ENCODE measurements at regions not wholly inside any gene's neighbourhood (a gene's known extent, or its start where the extent isn't known, plus 50 kb on each side); places are given as distances from the start of the nearest gene placed in this dataset.
"Not testable (repeated sequence)": the region's sequence is repeated elsewhere in the genome, so short reads cannot be mapped to it uniquely, and the experiment has no call there.

GRCh38 chr1:219560856-219561255 is 52.0 kb downstream of the ZC3H11B start:
- Histone ChIP-seq H3K4me1 (ENCODE audit: control insufficient read depth, insufficient read depth, low read length) (peaks cover 22% of the 10 kb centered on the region), H3K9ac (ENCODE audit: low read length) (peak overlapping the region; percentile 48), H3K36me3 (ENCODE audit: control insufficient read depth, insufficient read depth, low read length, severe bottlenecking) (no peaks in the 10 kb centered on the region), H3K9me3 (ENCODE audit: control insufficient read depth, low read length) (no peaks in the 10 kb centered on the region), H3K4me3 (ENCODE audit: low read length) (no peak overlapping the region), H3K27me3 (replicated peaks; ENCODE audit: control insufficient read depth, insufficient read depth, low read length) (no peaks in the 10 kb centered on the region)
- DNase-seq (ENCODE audit: low read depth) = no peak

- H3K4me1 ChIP-seq (ENCODE audit: control insufficient read depth, insufficient read depth, low read length) = peaks cover 27% of the 10 kb centered on the region
- H3K36me3 ChIP-seq (ENCODE audit: control insufficient read depth, insufficient read depth, low read length, severe bottlenecking) = no peaks in the 10 kb centered on the region
- no peak for DNase-seq (ENCODE audit: low read depth)
- no peak overlapping the region for H3K9ac ChIP-seq (ENCODE audit: low read length)
- H3K27me3 ChIP-seq (replicated peaks; ENCODE audit: control insufficient read depth, insufficient read depth, low read length) = no peaks in the 10 kb centered on the region
- H3K4me3 ChIP-seq (ENCODE audit: low read length) = no peak overlapping the region
- no peaks in the 10 kb centered on the region for H3K9me3 ChIP-seq (ENCODE audit: control insufficient read depth, low read length)
These were observed 53.0 kb downstream of the ZC3H11B start for GRCh38 chr1:219559899-219560298.

DNA sequence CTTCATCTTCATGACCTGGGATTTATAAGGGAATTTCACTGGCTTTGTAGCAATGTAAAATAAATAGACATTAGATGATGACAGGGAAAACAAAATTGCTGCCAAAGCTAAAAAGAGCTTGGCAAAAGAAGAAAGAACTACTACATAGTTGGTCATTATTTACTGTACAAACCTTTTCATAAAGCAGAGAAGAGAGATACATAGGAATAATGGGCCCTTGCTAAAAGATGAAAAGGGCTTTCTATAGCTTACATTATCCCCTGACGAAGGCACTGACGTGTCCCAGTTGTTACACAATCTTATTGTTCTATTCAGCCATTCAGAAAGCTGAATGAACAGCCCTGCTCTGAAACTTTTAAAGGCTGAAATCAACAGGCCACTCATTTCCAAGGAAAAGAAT is 57.1 kb downstream of the ZC3H11B start:
- H3K36me3 ChIP-seq (ENCODE audit: control insufficient read depth, insufficient read depth, low read length, severe bottlenecking) = no peaks in the 10 kb centered on the region
- H3K27me3 ChIP-seq (replicated peaks; ENCODE audit: control insufficient read depth, insufficient read depth, low read length) = no peaks in the 10 kb centered on the region
- H3K9me3 ChIP-seq (ENCODE audit: control insufficient read depth, low read length) = no peaks in the 10 kb centered on the region
- H3K4me3 ChIP-seq (ENCODE audit: low read length) = peak overlapping the region; percentile 31
- peaks cover 46% of the 10 kb centered on the region for H3K4me1 ChIP-seq (ENCODE audit: control insufficient read depth, insufficient read depth, low read length)
- DNase-seq (ENCODE audit: low read depth) = peak; percentile 73
- peak overlapping the region; percentile 54 for H3K9ac ChIP-seq (ENCODE audit: low read length)

GRCh38 chr1:219555031-219555692 is 57.7 kb downstream of the ZC3H11B start:
- H3K36me3 ChIP-seq (ENCODE audit: control insufficient read depth, insufficient read depth, low read length, severe bottlenecking) = no peaks in the 10 kb centered on the region
- H3K9ac ChIP-seq (ENCODE audit: low read length) = peak overlapping the region; percentile 54
- H3K27me3 ChIP-seq (replicated peaks; ENCODE audit: control insufficient read depth, insufficient read depth, low read length) = no peaks in the 10 kb centered on the region
- peak; percentile 80 for DNase-seq (ENCODE audit: low read depth)
- H3K4me3 ChIP-seq (ENCODE audit: low read length) = peak overlapping the region; percentile 31
- H3K4me1 ChIP-seq (ENCODE audit: control insufficient read depth, insufficient read depth, low read length) = peaks cover 46% of the 10 kb centered on the region
- no peaks in the 10 kb centered on the region for H3K9me3 ChIP-seq (ENCODE audit: control insufficient read depth, low read length)

DNA sequence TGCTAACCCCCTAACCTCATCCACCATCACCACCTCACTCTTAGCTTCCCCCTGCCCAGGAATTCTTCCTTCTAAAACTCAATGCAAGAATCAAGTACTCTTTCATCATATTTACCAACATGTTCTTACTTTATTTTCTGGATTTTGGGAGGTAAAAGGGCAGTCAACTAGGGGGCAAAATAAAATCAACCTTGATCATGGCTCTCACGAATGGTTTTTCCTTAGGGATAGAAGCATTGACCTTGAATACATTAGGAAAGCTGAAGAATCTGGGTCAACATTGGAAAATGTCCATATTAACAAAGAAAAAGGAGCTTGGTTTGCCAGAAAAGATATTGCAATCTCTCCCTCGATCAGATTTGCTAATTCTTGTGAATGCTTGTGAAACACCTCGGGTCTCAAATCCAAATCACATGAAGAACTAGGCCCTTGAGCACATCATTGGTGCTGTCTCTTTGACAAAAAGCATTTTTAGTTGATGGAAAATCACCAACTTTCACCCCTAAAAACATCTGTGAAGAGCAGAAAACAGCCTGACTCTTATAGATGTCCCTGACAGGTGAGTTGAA is 58.9 kb downstream of the ZC3H11B start:
- DNase-seq (ENCODE audit: low read depth) = peak; percentile 40
- no peaks in the 10 kb centered on the region for H3K9me3 ChIP-seq (ENCODE audit: control insufficient read depth, low read length)
- peak overlapping the region; percentile 28 for H3K9ac ChIP-seq (ENCODE audit: low read length)
- H3K27me3 ChIP-seq (replicated peaks; ENCODE audit: control insufficient read depth, insufficient read depth, low read length) = no peaks in the 10 kb centered on the region
- H3K4me1 ChIP-seq (ENCODE audit: control insufficient read depth, insufficient read depth, low read length) = peaks cover 57% of the 10 kb centered on the region
- H3K4me3 ChIP-seq (ENCODE audit: low read length) = no peak overlapping the region
- no peaks in the 10 kb centered on the region for H3K36me3 ChIP-seq (ENCODE audit: control insufficient read depth, insufficient read depth, low read length, severe bottlenecking)

- Histone ChIP-seq H3K27me3 (replicated peaks; ENCODE audit: control insufficient read depth, insufficient read depth, low read length) (no peaks in the 10 kb centered on the region), H3K36me3 (ENCODE audit: control insufficient read depth, insufficient read depth, low read length, severe bottlenecking) (no peaks in the 10 kb centered on the region), H3K4me3 (ENCODE audit: low read length) (no peak overlapping the region), H3K9me3 (ENCODE audit: control insufficient read depth, low read length) (no peaks in the 10 kb centered on the region), H3K4me1 (ENCODE audit: control insufficient read depth, insufficient read depth, low read length) (peaks cover 56% of the 10 kb centered on the region), H3K9ac (ENCODE audit: low read length) (no peak overlapping the region)
- DNase-seq (ENCODE audit: low read depth) = no peak
These were observed 62.7 kb downstream of the ZC3H11B start for GRCh38 chr1:219550201-219550600.

GRCh38 chr1:219549215-219549614 is 63.7 kb downstream of the ZC3H11B start:
- Histone ChIP-seq H3K4me1 (ENCODE audit: control insufficient read depth, insufficient read depth, low read length) (peaks cover 48% of the 10 kb centered on the region), H3K27me3 (replicated peaks; ENCODE audit: control insufficient read depth, insufficient read depth, low read length) (no peaks in the 10 kb centered on the region), H3K4me3 (ENCODE audit: low read length) (no peak overlapping the region), H3K9ac (ENCODE audit: low read length) (no peak overlapping the region), H3K36me3 (ENCODE audit: control insufficient read depth, insufficient read depth, low read length, severe bottlenecking) (no peaks in the 10 kb centered on the region), H3K9me3 (ENCODE audit: control insufficient read depth, low read length) (no peaks in the 10 kb centered on the region)
- peak; percentile 51 for DNase-seq (ENCODE audit: low read depth)

DNA sequence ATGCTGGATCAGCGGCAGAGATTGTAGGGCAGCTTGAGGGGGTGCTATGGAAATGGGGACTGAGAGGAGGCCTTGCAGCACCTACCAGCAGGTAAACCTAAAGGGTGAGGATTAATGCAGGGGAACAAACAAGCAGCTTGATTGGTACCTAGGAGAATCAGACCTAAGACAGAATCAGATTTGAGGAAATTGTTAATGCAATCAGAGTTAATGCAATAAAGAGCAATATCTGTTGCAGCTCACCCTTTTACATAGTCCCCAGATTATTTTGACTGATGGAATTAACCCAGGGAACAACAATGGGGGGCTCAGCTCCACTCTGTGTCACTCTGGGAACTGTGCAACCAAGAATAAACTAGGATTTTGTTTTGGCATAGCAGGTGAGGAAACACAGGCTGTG is 64.5 kb downstream of the ZC3H11B start:
- DNase-seq (ENCODE audit: low read depth) = no peak
- Histone ChIP-seq H3K4me3 (ENCODE audit: low read length) (no peak overlapping the region), H3K9ac (ENCODE audit: low read length) (no peak overlapping the region), H3K27me3 (replicated peaks; ENCODE audit: control insufficient read depth, insufficient read depth, low read length) (no peaks in the 10 kb centered on the region), H3K9me3 (ENCODE audit: control insufficient read depth, low read length) (no peaks in the 10 kb centered on the region), H3K36me3 (ENCODE audit: control insufficient read depth, insufficient read depth, low read length, severe bottlenecking) (no peaks in the 10 kb centered on the region), H3K4me1 (ENCODE audit: control insufficient read depth, insufficient read depth, low read length) (peaks cover 49% of the 10 kb centered on the region)

- not testable (repeated sequence) for H3K4me3 ChIP-seq (ENCODE audit: low read length); H3K36me3 ChIP-seq (ENCODE audit: control insufficient read depth, insufficient read depth, low read length, severe bottlenecking); H3K9me3 ChIP-seq (ENCODE audit: control insufficient read depth, low read length); H3K27me3 ChIP-seq (replicated peaks; ENCODE audit: control insufficient read depth, insufficient read depth, low read length); H3K9ac ChIP-seq (ENCODE audit: low read length); DNase-seq (ENCODE audit: low read depth)
- H3K4me1 ChIP-seq (ENCODE audit: control insufficient read depth, insufficient read depth, low read length) = peaks cover 44% of the 10 kb centered on the region
These were observed 67.1 kb downstream of the ZC3H11B start for GRCh38 chr1:219545756-219546155.

- no peak overlapping the region for H3K9ac ChIP-seq (ENCODE audit: low read length)
- H3K36me3 ChIP-seq (ENCODE audit: control insufficient read depth, insufficient read depth, low read length, severe bottlenecking) = no peaks in the 10 kb centered on the region
- peak; percentile 19 for DNase-seq (ENCODE audit: low read depth)
- H3K27me3 ChIP-seq (replicated peaks; ENCODE audit: control insufficient read depth, insufficient read depth, low read length) = no peaks in the 10 kb centered on the region
- no peak overlapping the region for H3K4me3 ChIP-seq (ENCODE audit: low read length)
- H3K9me3 ChIP-seq (ENCODE audit: control insufficient read depth, low read length) = no peaks in the 10 kb centered on the region
- peaks cover 30% of the 10 kb centered on the region for H3K4me1 ChIP-seq (ENCODE audit: control insufficient read depth, insufficient read depth, low read length)
These were observed 68.6 kb downstream of the ZC3H11B start for GRCh38 chr1:219544163-219544846.

DNA sequence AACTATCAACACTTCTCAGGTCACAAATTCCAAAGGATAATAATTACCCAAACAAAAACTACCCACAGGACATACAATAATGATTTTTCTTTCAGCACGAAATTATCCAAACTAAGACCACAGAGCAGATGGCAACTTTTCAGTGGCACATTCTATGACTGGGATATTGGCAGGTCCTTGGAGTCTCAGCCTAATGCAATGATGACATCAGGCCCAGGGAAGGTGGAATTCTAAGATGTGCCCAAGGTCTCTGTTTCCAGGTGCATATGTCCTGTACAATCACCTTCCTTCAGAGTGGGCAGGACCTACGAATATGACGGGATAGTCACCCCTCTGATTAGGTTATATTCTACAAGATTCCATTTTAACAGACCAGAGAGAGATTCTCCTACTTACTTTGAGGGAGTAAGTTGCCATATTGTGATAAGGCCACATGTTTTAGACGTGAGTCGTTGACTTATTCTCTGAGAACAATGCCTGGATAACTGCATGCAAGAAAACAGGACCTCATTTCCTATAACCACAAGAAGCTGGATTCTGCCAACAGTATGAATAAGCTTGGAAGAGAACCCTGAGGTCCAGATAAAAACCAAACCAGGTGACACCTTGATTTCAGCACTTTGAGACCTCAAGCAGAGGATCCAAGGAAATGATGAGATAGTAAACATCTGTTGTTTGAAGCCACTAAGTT is 69.9 kb downstream of the ZC3H11B start:
- Histone ChIP-seq H3K9me3 (ENCODE audit: control insufficient read depth, low read length) (no peaks in the 10 kb centered on the region), H3K9ac (ENCODE audit: low read length) (no peak overlapping the region), H3K4me1 (ENCODE audit: control insufficient read depth, insufficient read depth, low read length) (peaks cover 17% of the 10 kb centered on the region), H3K4me3 (ENCODE audit: low read length) (no peak overlapping the region), H3K27me3 (replicated peaks; ENCODE audit: control insufficient read depth, insufficient read depth, low read length) (no peaks in the 10 kb centered on the region), H3K36me3 (ENCODE audit: control insufficient read depth, insufficient read depth, low read length, severe bottlenecking) (no peaks in the 10 kb centered on the region)
- peak; percentile 40 for DNase-seq (ENCODE audit: low read depth)
